Stimulated activated memory B cell treated with anti-CD40 and anti-IgM and Interleukin-4, amounts not matched to agents 10 μg/mL and 1 μg/mL and 100 μg/mL, for 72 hours (primary cell): ENCODE measurements at regions not wholly inside any gene's neighbourhood (a gene's known extent, or its start where the extent isn't known, plus 50 kb on each side); places are given as distances from the start of the nearest gene placed in this dataset.

Source experiments
- ATAC-seq: fragments of 150-1000 bp; cut with Tn5 transposase; 2 replicates; pipeline ENCODE4 v1.10.0; 2021
- H3K27ac Mint-ChIP-seq: one replicate; pipeline ENCODE4 v1.8.0; 2022; ENCODE audit warnings: mild to moderate bottlenecking, mixed read lengths
- H3K27me3 Mint-ChIP-seq: one replicate; pipeline ENCODE4 v1.8.0; 2022; ENCODE audit warnings: mixed read lengths
- H3K36me3 Mint-ChIP-seq: one replicate; pipeline ENCODE4 v1.8.0; 2022; ENCODE audit warnings: mixed read lengths
- H3K4me1 Mint-ChIP-seq: one replicate; pipeline ENCODE4 v1.8.0; 2022; ENCODE audit warnings: mixed read lengths
- H3K4me3 Mint-ChIP-seq: one replicate; pipeline ENCODE4 v1.8.0; 2022; ENCODE audit warnings: mild to moderate bottlenecking, moderate library complexity, mixed read lengths
- H3K9me3 Mint-ChIP-seq: one replicate; pipeline ENCODE4 v1.8.0; 2022; ENCODE audit warnings: mixed read lengths

GRCh38 chr1:5455651-5456050 lies 536.6 kb downstream of the NPHP4 start:
- Mint-ChIP-seq H3K27ac (no peak overlapping the region), H3K4me3 (no peak overlapping the region), H3K9me3 (peaks cover 2% of the 10 kb centered on the region), H3K36me3 (no peaks in the 10 kb centered on the region), H3K27me3 (peaks cover 25% of the 10 kb centered on the region), H3K4me1 (no peaks in the 10 kb centered on the region)
- no peak for ATAC-seq

GRCh38 chr1:5455056-5455455 lies 537.2 kb downstream of the NPHP4 start:
- Mint-ChIP-seq H3K4me3 (no peak overlapping the region), H3K27ac (no peak overlapping the region), H3K36me3 (no peaks in the 10 kb centered on the region), H3K9me3 (peaks cover 2% of the 10 kb centered on the region), H3K4me1 (no peaks in the 10 kb centered on the region), H3K27me3 (peaks cover 25% of the 10 kb centered on the region)
- ATAC-seq = no peak

GRCh38 chr1:5453347-5453746 lies 538.9 kb downstream of the NPHP4 start:
- no peak overlapping the region for H3K27ac Mint-ChIP-seq
- ATAC-seq = no peak
- no peaks in the 10 kb centered on the region for H3K36me3 Mint-ChIP-seq
- H3K27me3 Mint-ChIP-seq = peaks cover 15% of the 10 kb centered on the region
- peaks cover 1% of the 10 kb centered on the region for H3K9me3 Mint-ChIP-seq
- no peaks in the 10 kb centered on the region for H3K4me1 Mint-ChIP-seq
- no peak overlapping the region for H3K4me3 Mint-ChIP-seq

GRCh38 chr1:5451671-5452070 lies 540.6 kb downstream of the NPHP4 start:
- Mint-ChIP-seq H3K36me3 (no peaks in the 10 kb centered on the region), H3K4me1 (no peaks in the 10 kb centered on the region)
- ATAC-seq = no peak

GRCh38 chr1:5448486-5448885 lies 543.7 kb downstream of the NPHP4 start:
- H3K36me3 Mint-ChIP-seq = no peaks in the 10 kb centered on the region
- peaks cover 10% of the 10 kb centered on the region for H3K27me3 Mint-ChIP-seq
- H3K4me3 Mint-ChIP-seq = no peak overlapping the region
- no peak overlapping the region for H3K27ac Mint-ChIP-seq
- no peaks in the 10 kb centered on the region for H3K4me1 Mint-ChIP-seq
- no peak for ATAC-seq
- H3K9me3 Mint-ChIP-seq = no peaks in the 10 kb centered on the region

More at GRCh38 chr1:5451671-5452070, 540.6 kb downstream of the NPHP4 start:
- Mint-ChIP-seq H3K27me3 (peaks cover 10% of the 10 kb centered on the region), H3K9me3 (no peaks in the 10 kb centered on the region), H3K27ac (no peak overlapping the region), H3K4me3 (no peak overlapping the region)

DNA sequence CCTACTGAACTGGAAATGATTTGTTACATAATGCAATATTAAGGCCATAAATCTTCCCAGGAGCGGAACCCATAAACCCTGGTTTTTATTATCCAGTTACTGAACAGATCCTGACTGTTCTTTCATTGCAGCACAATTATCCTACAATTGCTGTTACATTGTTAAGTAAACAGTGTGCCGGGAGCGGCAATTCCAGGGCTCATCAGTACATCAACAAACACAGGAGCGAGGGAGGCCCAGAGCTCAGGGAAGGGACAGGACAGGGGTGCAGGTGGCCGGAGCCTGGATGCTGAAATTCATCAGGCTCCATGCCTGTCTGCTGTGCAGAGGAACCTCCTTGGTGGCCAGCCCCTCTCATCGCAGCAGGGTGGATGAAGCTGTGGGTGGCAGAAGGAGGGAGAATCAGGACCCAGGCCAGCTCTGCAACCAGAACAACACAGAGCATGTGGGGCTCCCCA lies 544.7 kb downstream of the NPHP4 start:
- Mint-ChIP-seq H3K4me3 (no peak overlapping the region), H3K4me1 (no peaks in the 10 kb centered on the region), H3K36me3 (no peaks in the 10 kb centered on the region), H3K27me3 (peaks cover 10% of the 10 kb centered on the region), H3K9me3 (no peaks in the 10 kb centered on the region), H3K27ac (no peak overlapping the region)
- ATAC-seq = no peak

DNA sequence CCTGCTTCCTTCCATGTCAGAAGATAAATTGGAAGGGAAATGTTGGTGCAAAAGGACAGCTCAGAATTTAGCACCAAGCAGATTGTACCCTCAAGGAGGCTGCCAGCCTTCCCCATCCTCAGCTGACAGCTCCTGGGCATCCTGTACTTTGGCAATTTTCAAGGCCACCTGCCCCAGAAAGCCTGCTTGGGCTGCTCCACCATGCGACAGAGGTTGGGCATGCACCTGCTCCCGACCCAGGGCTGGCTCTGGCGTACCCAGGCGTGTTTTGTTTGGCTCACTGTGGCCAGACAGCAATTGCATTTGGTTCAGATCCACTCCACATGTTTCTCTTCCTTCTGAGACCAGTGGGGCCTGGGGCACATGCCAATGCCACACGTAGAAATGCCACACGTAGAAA lies 547.8 kb downstream of the NPHP4 start:
- Mint-ChIP-seq H3K4me3 (no peak overlapping the region), H3K36me3 (no peaks in the 10 kb centered on the region), H3K9me3 (peaks cover 4% of the 10 kb centered on the region), H3K27ac (no peak overlapping the region), H3K4me1 (no peaks in the 10 kb centered on the region), H3K27me3 (peaks cover 4% of the 10 kb centered on the region)
- ATAC-seq = no peak

GRCh38 chr1:5436808-5437207 lies 555.4 kb downstream of the NPHP4 start:
- Mint-ChIP-seq H3K27me3 (peaks cover 16% of the 10 kb centered on the region), H3K4me3 (no peak overlapping the region), H3K36me3 (no peaks in the 10 kb centered on the region), H3K4me1 (no peaks in the 10 kb centered on the region), H3K27ac (no peak overlapping the region), H3K9me3 (peaks cover 18% of the 10 kb centered on the region)
- no peak for ATAC-seq

- Mint-ChIP-seq H3K27me3 (peaks cover 16% of the 10 kb centered on the region), H3K4me1 (no peaks in the 10 kb centered on the region), H3K27ac (no peak overlapping the region), H3K36me3 (no peaks in the 10 kb centered on the region), H3K9me3 (peaks cover 18% of the 10 kb centered on the region), H3K4me3 (no peak overlapping the region)
- no peak for ATAC-seq
Observed at GRCh38 chr1:5435414-5435813, 556.8 kb downstream of the NPHP4 start.

DNA sequence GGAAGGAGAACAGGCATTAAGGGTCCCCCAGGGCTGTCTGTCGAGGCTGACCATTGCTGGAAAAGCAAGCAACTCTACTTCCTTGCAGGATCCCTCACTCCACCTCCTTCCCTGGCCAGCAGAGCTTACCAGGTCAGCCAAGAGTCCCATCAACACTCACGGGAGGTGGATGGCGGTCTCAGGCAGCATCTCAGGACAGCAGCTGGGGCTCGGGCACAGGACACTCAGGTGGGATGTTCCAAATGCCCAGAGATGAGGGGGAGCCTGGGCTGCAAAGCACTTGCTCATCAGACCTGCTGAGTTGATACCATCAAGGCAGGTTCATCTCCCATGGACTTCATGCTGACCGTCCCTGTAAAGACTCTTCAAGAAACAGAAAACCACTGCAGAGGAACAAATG lies 559.8 kb downstream of the NPHP4 start:
- no peak overlapping the region for H3K27ac Mint-ChIP-seq
- peaks cover 23% of the 10 kb centered on the region for H3K27me3 Mint-ChIP-seq
- peaks cover 6% of the 10 kb centered on the region for H3K9me3 Mint-ChIP-seq
- H3K4me3 Mint-ChIP-seq = no peak overlapping the region
- H3K4me1 Mint-ChIP-seq = no peaks in the 10 kb centered on the region
- no peak for ATAC-seq
- no peaks in the 10 kb centered on the region for H3K36me3 Mint-ChIP-seq

- H3K27me3 Mint-ChIP-seq = peaks cover 18% of the 10 kb centered on the region
- no peak overlapping the region for H3K4me3 Mint-ChIP-seq
- no peaks in the 10 kb centered on the region for H3K4me1 Mint-ChIP-seq
- H3K27ac Mint-ChIP-seq = no peak overlapping the region
- no peaks in the 10 kb centered on the region for H3K9me3 Mint-ChIP-seq
- no peak for ATAC-seq
- H3K36me3 Mint-ChIP-seq = no peaks in the 10 kb centered on the region
Observed at GRCh38 chr1:5430911-5431697, 561.1 kb downstream of the NPHP4 start.

- ATAC-seq = no peak
- H3K9me3 Mint-ChIP-seq = no peaks in the 10 kb centered on the region
- no peak overlapping the region for H3K4me3 Mint-ChIP-seq
- no peaks in the 10 kb centered on the region for H3K4me1 Mint-ChIP-seq
- peaks cover 18% of the 10 kb centered on the region for H3K27me3 Mint-ChIP-seq
- H3K36me3 Mint-ChIP-seq = no peaks in the 10 kb centered on the region
- no peak overlapping the region for H3K27ac Mint-ChIP-seq
Observed at GRCh38 chr1:5430136-5430535, 562.1 kb downstream of the NPHP4 start.

DNA sequence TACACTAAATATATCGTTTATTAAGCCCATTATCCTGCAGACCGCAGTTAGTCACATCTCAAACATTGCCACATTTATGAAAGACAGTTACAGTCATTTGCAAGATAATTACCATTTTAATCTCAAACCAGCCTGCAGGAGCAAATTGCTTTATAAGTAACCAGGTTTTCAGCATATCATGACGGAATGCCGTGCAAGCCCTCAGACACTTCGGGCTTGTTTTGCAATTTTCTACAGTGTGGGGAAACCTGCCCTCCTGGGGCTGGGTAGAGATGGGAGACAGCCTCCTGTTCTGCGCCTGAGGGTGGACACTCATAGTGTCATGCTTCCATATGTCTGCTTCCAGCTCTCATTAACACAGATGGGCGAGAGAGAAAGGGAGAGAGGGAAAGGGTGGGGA lies 563.9 kb downstream of the NPHP4 start:
- no peak overlapping the region for H3K27ac Mint-ChIP-seq
- H3K36me3 Mint-ChIP-seq = no peaks in the 10 kb centered on the region
- no peaks in the 10 kb centered on the region for H3K4me1 Mint-ChIP-seq
- H3K4me3 Mint-ChIP-seq = no peak overlapping the region
- peaks cover 24% of the 10 kb centered on the region for H3K27me3 Mint-ChIP-seq
- H3K9me3 Mint-ChIP-seq = no peaks in the 10 kb centered on the region
- no peak for ATAC-seq

- H3K9me3 Mint-ChIP-seq = no peaks in the 10 kb centered on the region
- H3K4me3 Mint-ChIP-seq = no peak overlapping the region
- H3K4me1 Mint-ChIP-seq = no peaks in the 10 kb centered on the region
- ATAC-seq = no peak
- no peak overlapping the region for H3K27ac Mint-ChIP-seq
- no peaks in the 10 kb centered on the region for H3K36me3 Mint-ChIP-seq
- H3K27me3 Mint-ChIP-seq = peaks cover 31% of the 10 kb centered on the region
Observed at GRCh38 chr1:5427026-5427613, 565.1 kb downstream of the NPHP4 start.

- Mint-ChIP-seq H3K4me3 (no peak overlapping the region), H3K9me3 (no peaks in the 10 kb centered on the region), H3K27ac (no peak overlapping the region), H3K27me3 (peaks cover 31% of the 10 kb centered on the region), H3K4me1 (no peaks in the 10 kb centered on the region), H3K36me3 (no peaks in the 10 kb centered on the region)
- no peak for ATAC-seq
Observed at GRCh38 chr1:5424802-5425703, 567.2 kb downstream of the NPHP4 start.
